Spleen (tissue), 7 donors: ENCODE measurements at regions not wholly inside any gene's neighbourhood (a gene's known extent, or its start where the extent isn't known, plus 50 kb on each side); places are given as distances from the start of the nearest gene placed in this dataset.
"Not testable (repeated sequence)": the region's sequence is repeated elsewhere in the genome, so short reads cannot be mapped to it uniquely, and the experiment has no call there.

Experiments
- CTCF ChIP-seq, 11 experiments: fragments of 200-600 bp in 7 of 11; fragments of 450-650 bp in 4 of 11; sonication (generic) in 4 of 11; IDR thresholded peaks in 8 of 11; conservative IDR thresholded peaks in 3 of 11; 1 replicate in 7 of 11; 2 replicates in 4 of 11; pipeline versions ENCODE4 v1.4.0 to v1.8.0; 2016 to 2021; ENCODE audit warnings: antibody characterized with exemption in 11 of 11, inconsistent platforms in 4 of 11, mild to moderate bottlenecking in 1 of 11
- POLR2A ChIP-seq, 3 donors: fragments of 450-650 bp; IDR thresholded peaks; one replicate each; pipeline ENCODE4 v1.5.1; 2017; ENCODE audit warnings: antibody characterized with exemption in 3 of 3, mild to moderate bottlenecking in 1 of 3
- POLR2AphosphoS5 ChIP-seq, 3 donors: sonication (generic); formaldehyde crosslinking; IDR thresholded peaks; one replicate each; pipeline ENCODE4 v1.5.1; 2017; ENCODE audit warnings: antibody characterized with exemption in 3 of 3
- donor health status: DM: no; HTN: no; CAD: no; lungs with moderate emphysema.
- donor health status: DM: no; HTN: no; CAD: no.
- donor health status: DM: no; HTN: no; CAD: no.

DNA sequence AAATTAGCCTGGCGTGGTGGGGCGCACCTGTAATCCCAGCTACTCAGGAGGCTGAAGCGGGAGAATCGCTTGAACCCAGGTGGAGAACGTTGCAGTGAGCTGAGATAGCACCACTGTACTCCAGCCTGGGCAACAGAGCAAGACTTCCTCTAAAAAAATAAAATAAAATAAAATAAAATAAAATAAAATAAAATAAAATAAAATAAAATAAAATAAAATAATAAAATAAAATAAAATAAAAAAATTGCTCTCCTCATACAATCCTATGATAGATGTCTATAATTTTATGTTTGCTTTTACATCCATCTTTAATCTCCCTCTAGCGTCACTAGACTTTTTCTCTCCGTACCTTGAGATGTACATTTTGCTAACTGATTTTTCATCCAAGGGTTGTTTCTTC lies 51.8 kb upstream of the CPSF6 start:
- TF ChIP-seq POLR2A (IDR thresholded peaks at IDR 0.05); CTCF (IDR thresholded peaks at IDR 0.05 in 8 of 11, conservative IDR thresholded peaks at IDR 0.05 in 3 of 11); POLR2AphosphoS5 (IDR thresholded peaks at IDR 0.05): not testable (repeated sequence)
